Mesothelial cell of epicardium (in vitro differentiated cells): ENCODE measurements at regions not wholly inside any gene's neighbourhood (a gene's known extent, or its start where the extent isn't known, plus 50 kb on each side); places are given as distances from the start of the nearest gene placed in this dataset.

Experiments used
- DNase-seq, 2 experiments: peaks; one replicate each; pipeline ENCODE4 v3.0.0; 2021; ENCODE audit warnings: low spot score in 2 of 2; ENCODE audit not compliant: unreplicated experiment in 2 of 2
- H3K27ac Mint-ChIP-seq: 2 replicates; pipeline ENCODE4 v1.8.0; 2021; ENCODE audit warnings: mixed read lengths
- H3K27me3 Mint-ChIP-seq: 2 replicates; pipeline ENCODE4 v1.8.0; 2021; ENCODE audit warnings: low read depth, mixed read lengths
- H3K36me3 Mint-ChIP-seq: 2 replicates; pipeline ENCODE4 v1.8.0; 2021; ENCODE audit warnings: mixed read lengths
- H3K4me1 Mint-ChIP-seq: 2 replicates; pipeline ENCODE4 v1.8.0; 2021; ENCODE audit warnings: mixed read lengths
- H3K4me3 Mint-ChIP-seq: 2 replicates; pipeline ENCODE4 v1.8.0; 2021; ENCODE audit warnings: mild to moderate bottlenecking, moderate library complexity, mixed read lengths
- H3K9me3 Mint-ChIP-seq: 2 replicates; pipeline ENCODE4 v1.8.0; 2021; ENCODE audit warnings: mixed read lengths
- CTCF ChIP-seq: fragments of 200-600 bp; sonication (generic); IDR thresholded peaks from one replicate; pipeline ENCODE4 v1.5.0; 2021; ENCODE audit warnings: antibody characterized with exemption; ENCODE audit not compliant: unreplicated experiment

- peaks cover 4% of the 10 kb centered on the region for H3K9me3 Mint-ChIP-seq
- no peaks in the 10 kb centered on the region for H3K36me3 Mint-ChIP-seq
- H3K4me3 Mint-ChIP-seq = no peak overlapping the region
- H3K27ac Mint-ChIP-seq = no peak overlapping the region
- no peaks in the 10 kb centered on the region for H3K4me1 Mint-ChIP-seq
- no peak for TF ChIP-seq CTCF
- peaks cover 2% of the 10 kb centered on the region for H3K27me3 Mint-ChIP-seq
- no peak for DNase-seq
Observed at GRCh38 chr13:70473907-70474306, 365.7 kb upstream of the KLHL1 start.

- Mint-ChIP-seq H3K36me3 (no peaks in the 10 kb centered on the region), H3K27ac (no peak overlapping the region), H3K4me1 (no peaks in the 10 kb centered on the region), H3K27me3 (no peaks in the 10 kb centered on the region), H3K9me3 (no peaks in the 10 kb centered on the region), H3K4me3 (no peak overlapping the region)
- TF ChIP-seq CTCF = no peak
- no peak for DNase-seq
Observed at GRCh38 chr13:70469077-70469476, 360.8 kb upstream of the KLHL1 start.

GRCh38 chr13:70457474-70457873 lies 349.2 kb upstream of the KLHL1 start:
- Mint-ChIP-seq H3K4me1 (no peaks in the 10 kb centered on the region), H3K36me3 (no peaks in the 10 kb centered on the region), H3K27me3 (no peaks in the 10 kb centered on the region), H3K9me3 (peaks cover 40% of the 10 kb centered on the region), H3K4me3 (no peak overlapping the region), H3K27ac (no peak overlapping the region)
- DNase-seq = no peak
- no peak for TF ChIP-seq CTCF

GRCh38 chr13:70448820-70449219 lies 340.6 kb upstream of the KLHL1 start:
- Mint-ChIP-seq H3K27ac (no peak overlapping the region), H3K4me1 (no peaks in the 10 kb centered on the region), H3K27me3 (no peaks in the 10 kb centered on the region)

GRCh38 chr13:70432276-70432805 lies 324.1 kb upstream of the KLHL1 start:
- Mint-ChIP-seq H3K36me3 (no peaks in the 10 kb centered on the region), H3K27ac (no peak overlapping the region), H3K4me3 (no peak overlapping the region), H3K9me3 (no peaks in the 10 kb centered on the region), H3K27me3 (no peaks in the 10 kb centered on the region), H3K4me1 (no peaks in the 10 kb centered on the region)
- DNase-seq = no peak
- TF ChIP-seq CTCF = no peak

More at GRCh38 chr13:70448820-70449219, 340.6 kb upstream of the KLHL1 start:
- no peak for DNase-seq
- peaks cover 7% of the 10 kb centered on the region for H3K9me3 Mint-ChIP-seq
- H3K36me3 Mint-ChIP-seq = no peaks in the 10 kb centered on the region
- no peak for TF ChIP-seq CTCF
- H3K4me3 Mint-ChIP-seq = no peak overlapping the region

- Mint-ChIP-seq H3K27ac (no peak overlapping the region), H3K9me3 (no peaks in the 10 kb centered on the region), H3K4me1 (no peaks in the 10 kb centered on the region), H3K4me3 (no peak overlapping the region), H3K27me3 (no peaks in the 10 kb centered on the region), H3K36me3 (no peaks in the 10 kb centered on the region)
- no peak for TF ChIP-seq CTCF
- no peak for DNase-seq
Observed at GRCh38 chr13:70430256-70430655, 322.0 kb upstream of the KLHL1 start.
